ENCODE measurements at regions not wholly inside any gene's neighbourhood (a gene's known extent, or its start where the extent isn't known, plus 50 kb on each side); places are given as distances from the start of the nearest gene placed in this dataset.

DNA sequence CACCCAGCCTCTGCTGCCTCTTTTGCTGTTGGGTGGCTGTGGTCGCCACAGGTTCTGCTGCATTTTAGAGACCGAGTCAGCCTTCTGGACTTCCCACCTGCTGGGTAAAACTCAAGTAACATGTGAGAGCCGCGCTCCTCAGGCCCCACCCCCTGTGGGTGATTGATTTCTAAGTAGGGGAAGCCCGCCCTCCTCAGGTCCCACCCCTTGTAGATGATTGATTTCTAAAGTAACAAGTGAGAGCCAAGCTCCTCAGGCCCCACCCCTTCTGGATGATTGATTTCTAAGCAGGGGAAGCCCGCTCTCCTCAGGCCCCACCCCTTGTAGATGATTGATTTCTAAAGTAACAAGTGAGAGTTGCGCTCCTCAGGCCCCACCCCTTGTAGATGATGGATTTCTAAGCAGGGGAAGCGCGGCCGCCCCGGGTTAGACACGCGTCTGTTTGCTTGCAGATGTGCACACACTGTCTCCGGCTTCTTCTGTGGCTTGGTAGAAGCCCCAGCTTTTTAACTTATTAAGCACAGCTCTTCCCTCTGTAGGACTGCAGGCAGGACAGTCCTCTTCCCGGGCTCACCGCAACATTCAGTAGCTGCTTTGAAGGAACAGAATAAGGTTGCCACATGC lies 83.4 kb downstream of the FAM43A start:
- peak; percentile 95 to 97 for DNase-seq

DNA sequence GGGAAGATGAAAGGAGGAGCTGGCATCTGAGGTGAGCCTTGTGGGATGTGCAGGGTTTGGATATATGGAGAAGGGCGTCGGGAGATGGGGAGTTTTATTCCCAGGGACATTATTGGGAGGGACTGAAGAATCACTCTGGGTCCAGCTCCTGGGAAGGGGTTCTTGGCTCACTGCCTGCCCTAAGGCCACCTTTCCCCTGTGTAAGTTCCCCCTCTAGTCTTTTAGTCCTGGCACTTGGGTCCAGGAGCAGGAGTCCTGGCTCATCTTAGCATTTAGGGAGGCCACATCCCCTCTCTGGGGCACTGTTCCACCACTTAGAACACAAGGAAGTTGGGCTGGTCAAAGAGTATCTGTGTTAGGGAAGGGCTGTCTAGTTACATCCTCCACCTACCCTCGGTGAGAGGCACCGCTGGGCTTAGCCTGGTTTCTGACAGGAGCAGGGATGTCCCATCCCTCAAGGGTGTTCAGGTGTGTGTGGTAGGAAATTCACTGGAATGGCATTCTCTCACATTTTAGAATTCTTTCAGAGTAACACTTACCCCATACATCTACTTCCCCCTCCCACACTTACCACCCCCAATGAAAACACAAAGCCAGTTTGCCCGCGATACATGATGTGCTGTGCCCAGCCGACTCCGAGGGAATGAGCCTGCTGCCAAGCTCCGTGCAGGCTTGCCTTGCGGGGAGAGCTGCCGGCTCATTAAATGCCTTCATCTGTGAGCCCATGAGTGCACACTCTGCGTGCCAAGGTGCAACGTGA lies 86.7 kb downstream of the FAM43A start:
- DNase-seq: no peak

DNA sequence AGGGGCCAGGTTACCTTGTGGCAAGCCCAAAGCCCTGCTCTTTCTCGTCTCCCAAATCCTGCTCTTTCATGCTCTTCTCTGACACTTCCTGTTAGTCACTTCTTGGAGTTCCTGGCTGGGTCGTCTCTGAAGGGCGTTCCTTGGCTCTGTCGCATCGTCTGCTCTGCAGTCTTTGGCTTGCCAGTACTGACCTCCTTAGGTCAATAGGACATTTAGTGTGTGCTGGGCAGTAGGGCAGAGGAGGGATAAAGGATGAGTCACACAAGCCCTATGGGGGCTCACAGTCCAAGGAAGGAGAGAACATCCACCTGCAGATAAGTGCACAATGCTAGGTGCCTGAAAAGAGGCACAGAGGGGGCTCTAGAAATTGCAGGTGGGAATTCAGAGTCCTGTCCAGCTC lies 87.5 kb downstream of the FAM43A start:
- no peak for DNase-seq

GRCh38 chr3:194773771-194774455 lies 88.2 kb downstream of the FAM43A start:
- DNase-seq: no peak

DNA sequence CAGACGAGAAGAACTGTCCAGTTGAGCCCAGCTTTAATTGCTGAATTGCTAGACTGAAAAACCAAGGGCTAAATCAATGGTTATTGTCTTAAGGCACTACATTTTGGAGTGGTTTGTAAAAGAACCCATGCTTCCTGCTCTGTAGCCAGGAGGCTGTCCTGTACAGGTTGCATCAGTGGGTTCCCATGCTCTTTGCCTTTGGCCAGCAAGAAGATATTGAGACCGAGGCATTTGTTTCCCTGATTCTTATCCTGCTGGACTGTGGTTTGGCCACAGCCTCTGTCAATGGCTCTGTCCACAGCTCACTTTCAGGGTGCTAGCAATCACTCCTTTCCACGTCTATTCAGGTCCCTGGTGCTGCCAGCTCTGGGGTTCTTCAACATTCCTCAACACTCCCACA lies 89.6 kb downstream of the FAM43A start:
- DNase-seq: no peak

DNA sequence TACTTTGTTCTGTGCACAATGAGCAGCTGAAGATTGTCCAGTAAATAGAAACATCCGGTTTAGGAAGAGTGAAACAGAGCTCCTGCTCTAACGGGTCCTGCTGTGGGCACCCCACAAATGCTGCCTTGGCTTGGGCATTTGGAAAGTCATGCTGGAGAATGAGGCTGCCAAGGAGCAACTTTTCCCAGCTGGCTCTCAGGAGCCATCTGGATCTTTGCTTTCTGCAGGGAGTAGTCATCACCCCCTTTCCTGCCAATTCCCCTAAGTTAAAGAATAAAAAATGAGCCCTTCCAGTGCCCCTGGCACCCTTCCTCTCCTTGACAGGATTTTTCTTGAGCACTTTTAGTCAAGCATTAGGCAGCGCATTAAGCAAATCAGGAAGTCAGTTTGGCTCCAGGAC lies 90.0 kb downstream of the FAM43A start:
- no peak for DNase-seq

DNA sequence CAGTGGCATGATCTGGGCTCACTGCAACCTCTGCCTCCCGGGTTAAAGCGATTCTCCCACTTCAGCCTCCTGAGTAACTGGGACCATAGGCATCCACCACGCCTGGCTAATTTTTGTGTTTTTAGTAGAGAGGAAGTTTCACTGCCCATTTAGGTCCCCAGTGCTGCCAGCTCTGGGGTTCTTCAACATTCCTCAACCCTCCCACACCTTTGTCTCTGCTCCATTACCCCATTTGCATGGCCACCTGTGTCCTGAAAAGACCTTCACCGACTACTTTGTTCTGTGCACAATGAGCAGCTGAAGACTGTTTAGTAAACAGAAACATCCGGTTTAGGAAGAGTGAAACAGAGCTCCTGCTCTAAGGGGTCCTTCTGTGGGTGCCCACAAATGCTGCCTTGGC lies 92.0 kb downstream of the FAM43A start:
- no peak for DNase-seq

- no peak for DNase-seq
Observed at GRCh38 chr3:194779729-194780224, 94.1 kb downstream of the FAM43A start.

DNA sequence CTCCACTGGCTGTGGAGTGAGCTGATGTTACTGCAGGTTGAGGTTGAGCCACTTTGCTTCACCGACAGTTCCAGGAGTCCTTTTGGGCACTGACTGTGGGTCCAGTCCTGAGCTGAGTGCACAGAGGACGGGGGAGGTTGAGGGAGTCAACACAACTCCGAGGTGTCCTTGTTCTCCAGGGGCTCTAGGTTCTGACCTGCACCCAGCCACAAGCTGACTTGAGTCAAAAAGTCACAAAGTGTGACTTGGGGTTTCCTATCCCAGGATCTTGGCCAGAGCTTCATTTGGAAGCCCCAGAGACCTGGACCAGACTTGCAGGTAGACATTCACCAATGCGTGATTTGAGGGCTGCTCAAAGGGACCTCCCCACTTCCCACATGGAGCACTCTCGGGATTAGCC lies 95.0 kb downstream of the FAM43A start:
- no peak for DNase-seq

DNA sequence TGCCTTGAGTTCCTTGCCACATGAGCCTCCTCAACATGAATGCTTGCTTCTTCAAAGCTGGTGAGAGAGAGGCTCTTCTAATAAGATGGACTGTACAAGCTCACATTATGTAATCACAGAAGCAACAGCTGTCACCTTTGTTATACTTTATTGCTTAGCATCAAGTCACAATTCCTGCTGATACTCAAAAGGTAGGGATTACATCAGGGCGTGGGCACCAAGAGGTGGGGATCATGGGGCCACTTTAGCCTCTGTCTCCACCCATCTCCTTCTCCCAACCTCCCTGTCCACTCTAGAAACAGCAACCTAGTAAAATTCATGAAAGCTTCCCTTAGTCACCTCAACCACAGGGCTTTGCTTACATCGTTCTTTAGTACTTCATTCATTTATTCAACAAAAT lies 95.9 kb downstream of the FAM43A start:
- DNase-seq: no peak

GRCh38 chr3:194782698-194783404 lies 97.2 kb downstream of the FAM43A start:
- DNase-seq: peak; percentile 81 to 97

- no peak for DNase-seq
Observed at GRCh38 chr3:194784361-194784760, 98.7 kb downstream of the FAM43A start.

GRCh38 chr3:194785315-194785714 lies 99.6 kb downstream of the FAM43A start:
- peak; percentile 52 to 58 for DNase-seq

DNA sequence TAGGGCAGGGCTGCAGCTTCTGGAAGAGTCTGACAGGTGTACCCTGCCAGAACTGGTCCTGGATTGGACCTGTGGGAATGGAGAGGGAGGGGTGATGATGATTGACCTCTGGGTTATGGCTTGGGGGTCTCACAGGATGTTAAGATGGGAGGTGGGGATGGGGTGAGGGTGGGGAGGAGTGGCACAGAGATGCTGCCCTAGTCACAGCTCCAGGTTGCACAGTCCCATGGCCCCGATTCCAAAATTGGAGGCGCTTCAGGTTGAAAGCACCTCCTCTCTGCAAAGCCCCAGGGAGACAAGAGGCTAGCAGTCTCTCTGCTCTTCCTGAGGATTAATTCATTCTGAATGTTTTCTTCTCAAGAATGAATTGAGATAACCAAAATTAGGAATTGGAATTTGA lies 101.4 kb downstream of the FAM43A start:
- no peak for DNase-seq

DNA sequence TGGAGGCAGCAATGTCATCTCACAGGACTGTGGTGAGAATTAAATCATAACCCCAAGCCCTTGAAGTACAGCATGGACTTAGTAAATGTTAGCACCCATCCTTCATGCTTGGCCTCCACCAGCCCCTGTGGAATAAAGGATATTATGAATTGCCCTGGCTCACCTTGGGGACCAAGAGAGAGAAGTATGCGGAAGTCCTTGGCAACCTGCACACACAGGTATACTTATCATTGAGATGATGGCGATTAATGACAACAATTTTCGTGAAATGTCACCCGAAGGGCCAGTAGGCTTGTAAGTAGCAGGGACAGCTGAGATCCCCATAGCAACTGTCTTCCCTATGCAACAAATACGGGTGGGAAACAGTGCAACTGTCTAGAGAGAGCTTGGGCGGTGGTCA lies 102.0 kb downstream of the FAM43A start:
- no peak for DNase-seq

- DNase-seq: no peak
Observed at GRCh38 chr3:194792368-194792767, 106.7 kb downstream of the FAM43A start.

DNA sequence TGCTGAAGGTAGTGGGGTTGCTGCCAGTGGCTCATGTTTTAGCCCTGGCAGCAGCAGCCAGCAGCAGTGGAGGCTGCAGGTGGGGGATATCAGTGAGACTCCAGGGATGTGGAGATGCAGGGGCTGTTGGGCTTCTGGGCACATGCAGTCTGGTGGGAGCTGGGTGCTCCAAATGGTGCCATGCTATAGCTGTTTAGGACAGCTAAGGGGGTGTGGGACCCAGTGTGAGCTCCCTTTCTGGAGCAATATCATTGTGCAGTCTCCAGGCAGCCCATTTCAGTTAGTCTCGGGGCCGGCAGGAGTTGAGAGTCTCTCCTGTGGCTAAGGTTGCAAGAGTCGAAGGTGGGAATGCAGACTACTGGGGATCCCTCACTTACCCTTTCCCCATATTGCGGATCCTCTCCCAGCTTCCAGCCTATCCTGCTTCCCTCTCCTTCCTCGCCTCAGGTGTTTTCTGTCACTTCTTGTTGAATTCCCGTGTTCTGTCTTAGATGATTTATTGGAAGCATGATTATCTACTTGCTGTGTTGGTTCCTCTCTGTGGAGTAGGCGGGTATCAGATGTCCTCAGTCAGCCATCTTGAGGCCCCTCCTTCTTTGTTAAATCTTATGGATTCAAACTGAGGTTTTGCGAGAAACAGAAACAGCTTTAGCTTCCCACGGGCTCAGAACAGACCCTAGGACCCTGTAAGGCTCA lies 112.0 kb downstream of the FAM43A start:
- DNase-seq: no peak

GRCh38 chr3:194798486-194798885 lies 112.8 kb downstream of the FAM43A start:
- DNase-seq: no peak

GRCh38 chr3:194800002-194800401 lies 114.3 kb downstream of the FAM43A start:
- no peak for DNase-seq

- no peak for DNase-seq
Observed at GRCh38 chr3:194801461-194802432, 116.1 kb downstream of the FAM43A start.

- no peak for DNase-seq
Observed at GRCh38 chr3:194804796-194805195, 119.1 kb downstream of the FAM43A start.
